ENCODE measurements at regions not wholly inside any gene's neighbourhood (a gene's known extent, or its start where the extent isn't known, plus 50 kb on each side); places are given as distances from the start of the nearest gene placed in this dataset.

DNA sequence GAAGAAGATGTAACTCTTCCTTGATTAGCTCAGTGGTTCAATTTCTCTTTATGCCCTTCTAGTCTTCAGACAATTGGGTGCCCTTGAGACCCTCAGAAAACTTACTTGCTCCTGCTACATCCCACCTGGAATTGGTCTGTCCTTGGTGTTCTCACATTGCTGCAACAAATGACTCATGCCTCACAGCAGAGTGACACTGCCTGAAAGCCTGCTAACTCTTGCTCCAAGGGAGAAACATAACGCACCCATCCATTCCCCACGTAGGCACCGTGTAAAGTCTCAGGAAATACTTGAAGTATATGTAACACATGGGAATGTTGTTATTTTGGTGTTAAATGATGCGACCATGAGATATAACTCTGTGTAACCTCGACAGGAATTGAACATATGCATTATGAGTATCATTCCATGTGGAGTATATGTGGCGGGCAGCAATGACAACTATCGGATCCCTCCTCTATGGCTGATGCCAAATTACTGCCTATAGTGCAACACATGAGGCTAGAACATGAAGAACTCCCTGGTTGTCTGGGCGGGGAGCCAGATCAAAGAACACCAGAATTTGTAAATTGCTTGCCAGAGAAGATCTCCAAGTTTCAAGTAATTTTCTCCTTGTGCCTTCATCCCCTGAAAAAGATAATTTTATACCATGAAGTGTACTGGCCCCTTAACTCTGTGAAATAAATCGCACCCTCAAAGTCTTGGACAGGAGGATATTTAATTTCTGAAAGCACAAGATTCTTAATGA lies 231.3 kb upstream of the STK26 start:
- Histone ChIP-seq H4K20me1 (ENCODE audit: insufficient read depth, low read length, poor library complexity, severe bottlenecking) (no peaks in the 10 kb centered on the region), H3K9me3 (ENCODE audit: insufficient read depth, low read depth, low read length) (no peaks in the 10 kb centered on the region), H3K4me2 (ENCODE audit: low read depth, low read length, poor library complexity, severe bottlenecking) (no peak overlapping the region), H3K79me2 (ENCODE audit: insufficient read depth, low read length) (no peaks in the 10 kb centered on the region), H3K27me3 (ENCODE audit: insufficient read depth, low read length, poor library complexity, severe bottlenecking) (no peaks in the 10 kb centered on the region), H3K4me3 (ENCODE audit: low read length, poor library complexity, severe bottlenecking) (no peak overlapping the region), H3K9me2 (replicated peaks; ENCODE audit: low read depth, low read length) (no peaks in the 10 kb centered on the region), H3K4me1 (ENCODE audit: insufficient read depth, low read length, poor library complexity, severe bottlenecking) (no peaks in the 10 kb centered on the region), H3K36me3 (ENCODE audit: insufficient read depth, low read length) (peaks cover 48% of the 10 kb centered on the region; the same call in 1 of the 2 replicates), H3F3A (ENCODE audit: low read depth) (no peaks in the 10 kb centered on the region), H3K9ac (ENCODE audit: low read depth, low read length, poor library complexity, severe bottlenecking) (no peak overlapping the region), H2AFZ (ENCODE audit: low read length) (no peak overlapping the region)
- no peak for TF ChIP-seq EZH2phosphoT487 (IDR thresholded peaks at IDR 0.05; ENCODE audit: borderline replicate concordance)
- TF ChIP-seq, protein P1, sequence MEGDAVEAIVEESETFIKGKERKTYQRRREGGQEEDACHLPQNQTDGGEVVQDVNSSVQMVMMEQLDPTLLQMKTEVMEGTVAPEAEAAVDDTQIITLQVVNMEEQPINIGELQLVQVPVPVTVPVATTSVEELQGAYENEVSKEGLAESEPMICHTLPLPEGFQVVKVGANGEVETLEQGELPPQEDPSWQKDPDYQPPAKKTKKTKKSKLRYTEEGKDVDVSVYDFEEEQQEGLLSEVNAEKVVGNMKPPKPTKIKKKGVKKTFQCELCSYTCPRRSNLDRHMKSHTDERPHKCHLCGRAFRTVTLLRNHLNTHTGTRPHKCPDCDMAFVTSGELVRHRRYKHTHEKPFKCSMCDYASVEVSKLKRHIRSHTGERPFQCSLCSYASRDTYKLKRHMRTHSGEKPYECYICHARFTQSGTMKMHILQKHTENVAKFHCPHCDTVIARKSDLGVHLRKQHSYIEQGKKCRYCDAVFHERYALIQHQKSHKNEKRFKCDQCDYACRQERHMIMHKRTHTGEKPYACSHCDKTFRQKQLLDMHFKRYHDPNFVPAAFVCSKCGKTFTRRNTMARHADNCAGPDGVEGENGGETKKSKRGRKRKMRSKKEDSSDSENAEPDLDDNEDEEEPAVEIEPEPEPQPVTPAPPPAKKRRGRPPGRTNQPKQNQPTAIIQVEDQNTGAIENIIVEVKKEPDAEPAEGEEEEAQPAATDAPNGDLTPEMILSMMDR (conservative IDR thresholded peaks at IDR 0.05; ENCODE audit: low read length), result no peak

DNA sequence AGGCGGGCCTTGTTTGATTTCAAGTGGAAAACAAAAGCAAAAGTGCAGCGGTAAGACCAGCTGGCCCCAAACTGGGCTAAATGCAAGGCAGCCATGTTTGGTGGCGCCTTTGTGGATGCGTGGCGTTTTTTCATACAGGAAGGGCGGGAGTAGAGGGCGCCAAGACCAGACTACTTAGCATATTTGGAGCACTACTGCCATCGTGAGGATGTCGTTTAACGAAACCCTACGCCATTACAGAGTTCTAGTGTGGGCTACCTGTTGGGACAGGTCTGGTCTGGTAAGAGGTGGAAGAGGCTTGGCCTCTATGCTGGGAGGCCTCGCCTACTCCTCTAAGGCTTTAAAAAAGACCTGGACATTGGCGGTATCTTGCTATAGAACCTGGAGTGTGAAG lies 230.7 kb upstream of the STK26 start:
- Histone ChIP-seq H2AFZ (ENCODE audit: low read length) (no peak overlapping the region), H3F3A (ENCODE audit: low read depth) (no peaks in the 10 kb centered on the region), H3K36me3 (ENCODE audit: insufficient read depth, low read length) (peaks cover 48% of the 10 kb centered on the region; the same call in 1 of the 2 replicates), H3K9me3 (ENCODE audit: insufficient read depth, low read depth, low read length) (no peaks in the 10 kb centered on the region), H4K20me1 (ENCODE audit: insufficient read depth, low read length, poor library complexity, severe bottlenecking) (no peaks in the 10 kb centered on the region), H3K4me2 (ENCODE audit: low read depth, low read length, poor library complexity, severe bottlenecking) (no peak overlapping the region), H3K9ac (ENCODE audit: low read depth, low read length, poor library complexity, severe bottlenecking) (no peak overlapping the region), H3K4me3 (ENCODE audit: low read length, poor library complexity, severe bottlenecking) (no peak overlapping the region), H3K27me3 (ENCODE audit: insufficient read depth, low read length, poor library complexity, severe bottlenecking) (no peaks in the 10 kb centered on the region), H3K9me2 (replicated peaks; ENCODE audit: low read depth, low read length) (no peaks in the 10 kb centered on the region), H3K79me2 (ENCODE audit: insufficient read depth, low read length) (no peaks in the 10 kb centered on the region), H3K4me1 (ENCODE audit: insufficient read depth, low read length, poor library complexity, severe bottlenecking) (no peaks in the 10 kb centered on the region)
- TF ChIP-seq EZH2phosphoT487 (IDR thresholded peaks at IDR 0.05; ENCODE audit: borderline replicate concordance), result no peak
- TF ChIP-seq, protein P1 (conservative IDR thresholded peaks at IDR 0.05; ENCODE audit: low read length), result no peak

DNA sequence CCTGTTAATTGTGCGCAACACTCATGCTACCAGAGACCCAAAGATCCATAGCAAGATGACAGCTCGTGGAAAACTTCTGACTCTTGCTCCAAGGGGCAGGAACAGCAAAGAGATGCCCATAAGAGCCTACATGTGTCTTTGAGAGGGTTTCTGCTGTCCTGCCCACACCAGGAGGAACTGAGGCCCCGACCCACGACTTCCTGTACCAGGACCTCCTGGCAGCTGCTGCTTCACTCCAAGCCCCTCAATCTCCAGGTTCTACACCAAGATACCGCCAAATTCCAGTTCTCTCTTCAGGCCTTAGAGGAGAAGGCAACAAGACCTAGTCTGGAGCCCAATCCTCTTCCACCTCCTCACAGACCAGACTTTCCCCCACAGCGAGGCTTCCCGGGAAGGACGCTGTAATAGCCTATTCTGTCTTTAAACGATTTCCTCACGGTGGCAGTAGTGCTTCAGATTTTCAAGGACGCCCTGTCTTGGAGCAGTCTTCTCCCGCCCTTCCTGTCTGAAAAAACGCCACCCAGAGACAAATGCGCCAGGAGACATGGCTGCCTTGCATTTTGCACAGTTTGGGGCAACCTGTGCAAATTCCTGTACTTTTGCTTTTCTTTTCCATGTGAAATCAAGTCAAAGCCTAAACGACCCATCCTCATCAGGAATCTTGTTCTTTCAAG lies 230.2 kb upstream of the STK26 start:
- no peak overlapping the region for H2AFZ ChIP-seq (ENCODE audit: low read length)
- H3K4me2 ChIP-seq (ENCODE audit: low read depth, low read length, poor library complexity, severe bottlenecking), result no peak overlapping the region
- no peaks in the 10 kb centered on the region for H3F3A ChIP-seq (ENCODE audit: low read depth)
- peaks cover 48% of the 10 kb centered on the region; the same call in 1 of the 2 replicates for H3K36me3 ChIP-seq (ENCODE audit: insufficient read depth, low read length)
- TF ChIP-seq EZH2phosphoT487 (IDR thresholded peaks at IDR 0.05; ENCODE audit: borderline replicate concordance), result no peak
- TF ChIP-seq, protein P1 (conservative IDR thresholded peaks at IDR 0.05; ENCODE audit: low read length), result no peak
- no peaks in the 10 kb centered on the region for H3K9me3 ChIP-seq (ENCODE audit: insufficient read depth, low read depth, low read length)
- H3K79me2 ChIP-seq (ENCODE audit: insufficient read depth, low read length), result no peaks in the 10 kb centered on the region
- no peaks in the 10 kb centered on the region for H3K9me2 ChIP-seq (replicated peaks; ENCODE audit: low read depth, low read length)
- H3K4me3 ChIP-seq (ENCODE audit: low read length, poor library complexity, severe bottlenecking), result no peak overlapping the region
- no peaks in the 10 kb centered on the region for H3K27me3 ChIP-seq (ENCODE audit: insufficient read depth, low read length, poor library complexity, severe bottlenecking)
- H4K20me1 ChIP-seq (ENCODE audit: insufficient read depth, low read length, poor library complexity, severe bottlenecking), result no peaks in the 10 kb centered on the region
- no peaks in the 10 kb centered on the region for H3K4me1 ChIP-seq (ENCODE audit: insufficient read depth, low read length, poor library complexity, severe bottlenecking)
- H3K9ac ChIP-seq (ENCODE audit: low read depth, low read length, poor library complexity, severe bottlenecking), result no peak overlapping the region

All from Loucy (cell line).